ENCODE measurements at regions not wholly inside any gene's neighbourhood (a gene's known extent, or its start where the extent isn't known, plus 50 kb on each side); places are given as distances from the start of the nearest gene placed in this dataset.
A peak's percentile ranks its signal among the peaks of the same experiment; 100 is the strongest.

DNA sequence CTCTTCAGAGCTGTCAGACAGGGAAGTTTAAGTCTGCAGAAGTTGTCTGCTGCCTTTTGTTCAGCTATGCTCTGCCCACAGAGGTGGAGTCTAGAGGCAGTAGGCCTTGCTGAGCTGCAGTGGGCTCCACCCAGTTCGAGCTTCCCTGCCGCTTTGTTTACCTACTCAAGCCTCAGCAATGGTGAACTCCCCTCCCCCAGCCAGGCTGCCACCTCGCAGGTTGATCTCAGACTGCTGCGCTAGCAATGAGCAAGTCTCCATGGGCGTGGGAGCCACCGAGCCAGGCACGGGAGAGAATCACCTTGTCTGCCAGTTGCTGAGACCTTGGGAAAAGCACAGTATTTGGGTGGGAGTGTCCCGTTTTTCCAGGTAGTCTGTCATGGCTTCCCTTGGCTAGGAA, 56.1 kb upstream of the SGPP2 start (continued):
- TF ChIP-seq, protein P1, sequence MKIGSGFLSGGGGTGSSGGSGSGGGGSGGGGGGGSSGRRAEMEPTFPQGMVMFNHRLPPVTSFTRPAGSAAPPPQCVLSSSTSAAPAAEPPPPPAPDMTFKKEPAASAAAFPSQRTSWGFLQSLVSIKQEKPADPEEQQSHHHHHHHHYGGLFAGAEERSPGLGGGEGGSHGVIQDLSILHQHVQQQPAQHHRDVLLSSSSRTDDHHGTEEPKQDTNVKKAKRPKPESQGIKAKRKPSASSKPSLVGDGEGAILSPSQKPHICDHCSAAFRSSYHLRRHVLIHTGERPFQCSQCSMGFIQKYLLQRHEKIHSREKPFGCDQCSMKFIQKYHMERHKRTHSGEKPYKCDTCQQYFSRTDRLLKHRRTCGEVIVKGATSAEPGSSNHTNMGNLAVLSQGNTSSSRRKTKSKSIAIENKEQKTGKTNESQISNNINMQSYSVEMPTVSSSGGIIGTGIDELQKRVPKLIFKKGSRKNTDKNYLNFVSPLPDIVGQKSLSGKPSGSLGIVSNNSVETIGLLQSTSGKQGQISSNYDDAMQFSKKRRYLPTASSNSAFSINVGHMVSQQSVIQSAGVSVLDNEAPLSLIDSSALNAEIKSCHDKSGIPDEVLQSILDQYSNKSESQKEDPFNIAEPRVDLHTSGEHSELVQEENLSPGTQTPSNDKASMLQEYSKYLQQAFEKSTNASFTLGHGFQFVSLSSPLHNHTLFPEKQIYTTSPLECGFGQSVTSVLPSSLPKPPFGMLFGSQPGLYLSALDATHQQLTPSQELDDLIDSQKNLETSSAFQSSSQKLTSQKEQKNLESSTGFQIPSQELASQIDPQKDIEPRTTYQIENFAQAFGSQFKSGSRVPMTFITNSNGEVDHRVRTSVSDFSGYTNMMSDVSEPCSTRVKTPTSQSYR (CRISPR knock-in tag; IDR thresholded peaks at IDR 0.05; ENCODE audit: borderline replicate concordance), result peak; percentile 82; the same call in 1 of the 2 replicates

DNA sequence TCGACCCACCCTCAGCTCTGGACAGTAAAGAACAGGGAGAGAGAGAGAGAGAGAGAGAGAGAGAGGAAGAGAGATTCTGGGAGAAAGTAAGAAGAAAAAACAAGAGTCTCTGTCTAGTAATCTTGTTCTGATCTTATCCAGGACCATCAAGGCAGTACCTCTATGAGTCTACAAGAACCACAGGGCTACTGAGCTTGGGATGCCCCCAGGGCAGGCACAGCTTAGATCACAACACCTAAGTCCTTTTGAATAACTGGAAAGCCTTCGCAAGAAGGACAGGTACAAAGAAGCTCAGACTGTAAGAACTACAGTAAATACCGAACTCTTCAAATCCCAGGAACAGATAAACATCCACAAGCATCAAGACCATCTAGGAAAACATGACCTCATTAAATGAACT, 51.4 kb upstream of the SGPP2 start:
- CTCF ChIA-PET (ENCODE audit: low intra/inter-chr PET ratio, low total read pairs), result no interaction called here
- in situ Hi-C loops (cut with HindIII; ENCODE audit: extremely low pct_ligation_motif_present, low pct_unique_long_range_greater_than_20kb), result no loop called here
- POLR2A ChIA-PET, result no interaction called here
- TF ChIP-seq ZNF501 (CRISPR knock-in tag; IDR thresholded peaks at IDR 0.05) (no peak), SIN3B (IDR thresholded peaks at IDR 0.05; ENCODE audit: low read length) (no peak), JUND (CRISPR knock-in tag; IDR thresholded peaks at IDR 0.05) (no peak), HMG20B (CRISPR knock-in tag; conservative IDR thresholded peaks at IDR 0.05) (no peak), SPEN (CRISPR knock-in tag; IDR thresholded peaks at IDR 0.05; ENCODE audit: low read depth) (no peak), DMAP1 (CRISPR knock-in tag; IDR thresholded peaks at IDR 0.05) (no peak)
- TF ChIP-seq, protein P2, sequence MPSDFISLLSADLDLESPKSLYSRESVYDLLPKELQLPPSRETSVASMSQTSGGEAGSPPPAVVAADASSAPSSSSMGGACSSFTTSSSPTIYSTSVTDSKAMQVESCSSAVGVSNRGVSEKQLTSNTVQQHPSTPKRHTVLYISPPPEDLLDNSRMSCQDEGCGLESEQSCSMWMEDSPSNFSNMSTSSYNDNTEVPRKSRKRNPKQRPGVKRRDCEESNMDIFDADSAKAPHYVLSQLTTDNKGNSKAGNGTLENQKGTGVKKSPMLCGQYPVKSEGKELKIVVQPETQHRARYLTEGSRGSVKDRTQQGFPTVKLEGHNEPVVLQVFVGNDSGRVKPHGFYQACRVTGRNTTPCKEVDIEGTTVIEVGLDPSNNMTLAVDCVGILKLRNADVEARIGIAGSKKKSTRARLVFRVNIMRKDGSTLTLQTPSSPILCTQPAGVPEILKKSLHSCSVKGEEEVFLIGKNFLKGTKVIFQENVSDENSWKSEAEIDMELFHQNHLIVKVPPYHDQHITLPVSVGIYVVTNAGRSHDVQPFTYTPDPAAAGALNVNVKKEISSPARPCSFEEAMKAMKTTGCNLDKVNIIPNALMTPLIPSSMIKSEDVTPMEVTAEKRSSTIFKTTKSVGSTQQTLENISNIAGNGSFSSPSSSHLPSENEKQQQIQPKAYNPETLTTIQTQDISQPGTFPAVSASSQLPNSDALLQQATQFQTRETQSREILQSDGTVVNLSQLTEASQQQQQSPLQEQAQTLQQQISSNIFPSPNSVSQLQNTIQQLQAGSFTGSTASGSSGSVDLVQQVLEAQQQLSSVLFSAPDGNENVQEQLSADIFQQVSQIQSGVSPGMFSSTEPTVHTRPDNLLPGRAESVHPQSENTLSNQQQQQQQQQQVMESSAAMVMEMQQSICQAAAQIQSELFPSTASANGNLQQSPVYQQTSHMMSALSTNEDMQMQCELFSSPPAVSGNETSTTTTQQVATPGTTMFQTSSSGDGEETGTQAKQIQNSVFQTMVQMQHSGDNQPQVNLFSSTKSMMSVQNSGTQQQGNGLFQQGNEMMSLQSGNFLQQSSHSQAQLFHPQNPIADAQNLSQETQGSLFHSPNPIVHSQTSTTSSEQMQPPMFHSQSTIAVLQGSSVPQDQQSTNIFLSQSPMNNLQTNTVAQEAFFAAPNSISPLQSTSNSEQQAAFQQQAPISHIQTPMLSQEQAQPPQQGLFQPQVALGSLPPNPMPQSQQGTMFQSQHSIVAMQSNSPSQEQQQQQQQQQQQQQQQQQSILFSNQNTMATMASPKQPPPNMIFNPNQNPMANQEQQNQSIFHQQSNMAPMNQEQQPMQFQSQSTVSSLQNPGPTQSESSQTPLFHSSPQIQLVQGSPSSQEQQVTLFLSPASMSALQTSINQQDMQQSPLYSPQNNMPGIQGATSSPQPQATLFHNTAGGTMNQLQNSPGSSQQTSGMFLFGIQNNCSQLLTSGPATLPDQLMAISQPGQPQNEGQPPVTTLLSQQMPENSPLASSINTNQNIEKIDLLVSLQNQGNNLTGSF (CRISPR knock-in tag; IDR thresholded peaks at IDR 0.05), result no peak
- TF ChIP-seq, protein P3, sequence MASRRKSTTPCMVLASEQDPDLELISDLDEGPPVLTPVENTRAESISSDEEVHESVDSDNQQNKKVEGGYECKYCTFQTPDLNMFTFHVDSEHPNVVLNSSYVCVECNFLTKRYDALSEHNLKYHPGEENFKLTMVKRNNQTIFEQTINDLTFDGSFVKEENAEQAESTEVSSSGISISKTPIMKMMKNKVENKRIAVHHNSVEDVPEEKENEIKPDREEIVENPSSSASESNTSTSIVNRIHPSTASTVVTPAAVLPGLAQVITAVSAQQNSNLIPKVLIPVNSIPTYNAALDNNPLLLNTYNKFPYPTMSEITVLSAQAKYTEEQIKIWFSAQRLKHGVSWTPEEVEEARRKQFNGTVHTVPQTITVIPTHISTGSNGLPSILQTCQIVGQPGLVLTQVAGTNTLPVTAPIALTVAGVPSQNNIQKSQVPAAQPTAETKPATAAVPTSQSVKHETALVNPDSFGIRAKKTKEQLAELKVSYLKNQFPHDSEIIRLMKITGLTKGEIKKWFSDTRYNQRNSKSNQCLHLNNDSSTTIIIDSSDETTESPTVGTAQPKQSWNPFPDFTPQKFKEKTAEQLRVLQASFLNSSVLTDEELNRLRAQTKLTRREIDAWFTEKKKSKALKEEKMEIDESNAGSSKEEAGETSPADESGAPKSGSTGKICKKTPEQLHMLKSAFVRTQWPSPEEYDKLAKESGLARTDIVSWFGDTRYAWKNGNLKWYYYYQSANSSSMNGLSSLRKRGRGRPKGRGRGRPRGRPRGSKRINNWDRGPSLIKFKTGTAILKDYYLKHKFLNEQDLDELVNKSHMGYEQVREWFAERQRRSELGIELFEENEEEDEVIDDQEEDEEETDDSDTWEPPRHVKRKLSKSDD (CRISPR knock-in tag; IDR thresholded peaks at IDR 0.05; ENCODE audit: low read depth), result no peak
- TF ChIP-seq, protein P4, sequence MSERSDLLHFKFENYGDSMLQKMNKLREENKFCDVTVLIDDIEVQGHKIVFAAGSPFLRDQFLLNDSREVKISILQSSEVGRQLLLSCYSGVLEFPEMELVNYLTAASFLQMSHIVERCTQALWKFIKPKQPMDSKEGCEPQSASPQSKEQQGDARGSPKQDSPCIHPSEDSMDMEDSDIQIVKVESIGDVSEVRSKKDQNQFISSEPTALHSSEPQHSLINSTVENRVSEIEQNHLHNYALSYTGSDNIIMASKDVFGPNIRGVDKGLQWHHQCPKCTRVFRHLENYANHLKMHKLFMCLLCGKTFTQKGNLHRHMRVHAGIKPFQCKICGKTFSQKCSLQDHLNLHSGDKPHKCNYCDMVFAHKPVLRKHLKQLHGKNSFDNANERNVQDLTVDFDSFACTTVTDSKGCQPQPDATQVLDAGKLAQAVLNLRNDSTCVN (CRISPR knock-in tag; IDR thresholded peaks at IDR 0.05; ENCODE audit: borderline replicate concordance), result no peak

More for the DNA sequence above, 51.4 kb upstream of the SGPP2 start:
- DNase-seq (ENCODE audit: low spot score), result no peak
- no peak overlapping the region for H3K4me3 ChIP-seq (replicated peaks in 1 of 3; ENCODE audit: insufficient read depth in 1 of 3, low read depth in 2 of 3, low read length in 3 of 3)
- no TSS peak for BruUV-seq (replicated peaks)
- H3K27ac ChIP-seq (ENCODE audit: extremely low read length, insufficient read depth, low read length), result no peak overlapping the region
- no peaks in the 10 kb centered on the region for H3K36me3 ChIP-seq (replicated peaks in 1 of 2; ENCODE audit: control insufficient read depth in 1 of 2, insufficient read depth in 2 of 2, low read length in 2 of 2)
- H4K20me1 ChIP-seq (ENCODE audit: insufficient read depth, low read length), result no peaks in the 10 kb centered on the region
- peaks cover 7% of the 10 kb centered on the region; the same call in 1 of the 2 replicates for H3K4me1 ChIP-seq (ENCODE audit: insufficient read depth, low read length)
- H3K9me3 ChIP-seq (ENCODE audit: low read length), result no peaks in the 10 kb centered on the region
- intact Hi-C loops (cut with micrococcal nuclease; ENCODE audit: unreplicated experiment), result no loop called here
- no peaks in the 10 kb centered on the region for H3K79me2 ChIP-seq (ENCODE audit: insufficient read depth, low read length)
- FAIRE-seq, result no peak
- no peak overlapping the region for H3K9ac ChIP-seq (ENCODE audit: insufficient read depth, low read depth, low read length)
- no peak overlapping the region for H3K4me2 ChIP-seq (ENCODE audit: low read depth, low read length)
- no peak overlapping the region for H2AFZ ChIP-seq (ENCODE audit: low read length)
- no peak for ATAC-seq
- H3K27me3 ChIP-seq (ENCODE audit: control insufficient read depth in 1 of 2, insufficient read depth in 2 of 2, low read length in 2 of 2), result no peaks in the 10 kb centered on the region
- 6% methylated on average over 3 of the region's 3 CpGs for WGBS (ENCODE audit: low lambda C conversion rate)
